Parathyroid adenoma (tissue), 2 donors: ENCODE measurements at regions not wholly inside any gene's neighbourhood (a gene's known extent, or its start where the extent isn't known, plus 50 kb on each side); places are given as distances from the start of the nearest gene placed in this dataset.

Experiments
- H2AFZ ChIP-seq: fragments of 300-600 bp; sonication (generic); one replicate; pipeline ENCODE4 v1.7.0; 2017; ENCODE audit warnings: antibody characterized with exemption, mild to moderate bottlenecking
- H3K27ac ChIP-seq: fragments of 300-600 bp; sonication (generic); one replicate; pipeline ENCODE4 v1.7.0; 2017
- H3K27me3 ChIP-seq: fragments of 300-600 bp; sonication (generic); one replicate; pipeline ENCODE4 v1.7.0; 2017; ENCODE audit warnings: low read length; ENCODE audit not compliant: control insufficient read depth, insufficient read depth
- H3K36me3 ChIP-seq: fragments of 300-600 bp; sonication (generic); one replicate; pipeline ENCODE4 v1.7.0; 2017; ENCODE audit warnings: low read length; ENCODE audit not compliant: control insufficient read depth, insufficient read depth
- H3K4me1 ChIP-seq: fragments of 300-600 bp; sonication (generic); one replicate; pipeline ENCODE4 v1.7.0; 2017; ENCODE audit warnings: control low read depth
- H3K4me2 ChIP-seq: fragments of 300-600 bp; sonication (generic); one replicate; pipeline ENCODE4 v1.7.0; 2017; ENCODE audit warnings: low read length
- H3K4me3 ChIP-seq: fragments of 300-600 bp; sonication (generic); one replicate; pipeline ENCODE4 v1.7.0; 2017; ENCODE audit warnings: low read depth, low read length
- H3K79me2 ChIP-seq: fragments of 300-600 bp; sonication (generic); one replicate; pipeline ENCODE4 v1.7.0; 2017; ENCODE audit warnings: control low read depth
- H3K9ac ChIP-seq: fragments of 300-600 bp; sonication (generic); one replicate; pipeline ENCODE4 v1.7.0; 2017; ENCODE audit warnings: mild to moderate bottlenecking
- H3K9me3 ChIP-seq: fragments of 300-600 bp; sonication (generic); one replicate; pipeline ENCODE4 v1.7.0; 2017; ENCODE audit warnings: low read length; ENCODE audit not compliant: control insufficient read depth
- TF ChIP-seq, protein P1 (sequence below): fragments of 300-600 bp; sonication (generic); IDR thresholded peaks from one replicate; pipeline ENCODE4 v1.7.0; 2017; ENCODE audit warnings: antibody characterized with exemption, mild to moderate bottlenecking
- donor health status: primary hyperparathyroidism.

DNA sequence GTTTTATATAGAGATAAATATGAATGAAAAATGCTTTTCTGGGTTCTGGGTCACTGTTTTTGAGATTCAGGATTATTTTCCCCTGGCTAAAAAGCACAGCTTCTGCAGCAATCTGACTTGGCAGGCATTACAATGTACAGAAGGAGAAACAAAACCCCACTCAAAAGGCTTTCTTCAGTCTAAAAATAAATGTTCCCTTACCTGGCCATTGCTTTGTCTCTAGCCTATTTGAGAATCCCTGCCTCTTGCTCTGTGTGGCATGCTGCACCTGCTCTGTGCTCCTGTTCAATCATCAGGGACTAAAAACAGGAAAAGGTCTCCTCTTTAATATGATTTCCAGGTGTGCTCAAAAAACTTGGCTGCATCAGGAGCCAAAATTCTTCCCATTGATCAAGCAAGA, 187.4 kb upstream of the STAC start:
- Histone ChIP-seq H3K9ac (no peak overlapping the region), H2AFZ (no peak overlapping the region), H3K4me2 (no peak overlapping the region), H3K27me3 (no peaks in the 10 kb centered on the region), H3K4me3 (no peak overlapping the region), H3K79me2 (no peaks in the 10 kb centered on the region), H3K4me1 (no peaks in the 10 kb centered on the region), H3K27ac (no peak overlapping the region), H3K9me3 (peaks cover 3% of the 10 kb centered on the region), H3K36me3 (no peaks in the 10 kb centered on the region)
- TF ChIP-seq, protein P1, sequence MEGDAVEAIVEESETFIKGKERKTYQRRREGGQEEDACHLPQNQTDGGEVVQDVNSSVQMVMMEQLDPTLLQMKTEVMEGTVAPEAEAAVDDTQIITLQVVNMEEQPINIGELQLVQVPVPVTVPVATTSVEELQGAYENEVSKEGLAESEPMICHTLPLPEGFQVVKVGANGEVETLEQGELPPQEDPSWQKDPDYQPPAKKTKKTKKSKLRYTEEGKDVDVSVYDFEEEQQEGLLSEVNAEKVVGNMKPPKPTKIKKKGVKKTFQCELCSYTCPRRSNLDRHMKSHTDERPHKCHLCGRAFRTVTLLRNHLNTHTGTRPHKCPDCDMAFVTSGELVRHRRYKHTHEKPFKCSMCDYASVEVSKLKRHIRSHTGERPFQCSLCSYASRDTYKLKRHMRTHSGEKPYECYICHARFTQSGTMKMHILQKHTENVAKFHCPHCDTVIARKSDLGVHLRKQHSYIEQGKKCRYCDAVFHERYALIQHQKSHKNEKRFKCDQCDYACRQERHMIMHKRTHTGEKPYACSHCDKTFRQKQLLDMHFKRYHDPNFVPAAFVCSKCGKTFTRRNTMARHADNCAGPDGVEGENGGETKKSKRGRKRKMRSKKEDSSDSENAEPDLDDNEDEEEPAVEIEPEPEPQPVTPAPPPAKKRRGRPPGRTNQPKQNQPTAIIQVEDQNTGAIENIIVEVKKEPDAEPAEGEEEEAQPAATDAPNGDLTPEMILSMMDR, result no peak

DNA sequence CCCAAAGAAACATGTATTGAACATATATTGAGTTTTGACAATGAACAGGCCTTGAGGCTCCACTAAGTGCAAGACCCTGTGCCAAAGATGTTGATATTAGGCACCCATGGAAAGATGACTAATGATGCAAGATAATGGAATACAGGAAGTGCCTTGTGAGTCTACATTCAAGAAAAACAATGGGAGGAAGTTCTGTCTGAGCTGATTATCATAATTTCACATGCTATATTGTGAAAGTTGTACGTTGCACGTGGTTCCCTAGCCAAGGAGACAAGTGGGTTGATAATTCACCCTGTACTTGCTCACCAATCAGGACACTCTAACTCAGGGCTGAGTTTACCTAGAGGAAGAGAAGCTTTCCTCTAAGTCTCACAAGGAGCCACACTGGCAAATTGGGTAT, 186.9 kb upstream of the STAC start:
- Histone ChIP-seq H3K9ac (no peak overlapping the region), H3K36me3 (no peaks in the 10 kb centered on the region), H3K4me3 (no peak overlapping the region), H3K79me2 (no peaks in the 10 kb centered on the region), H3K9me3 (peaks cover 3% of the 10 kb centered on the region), H3K27ac (no peak overlapping the region), H3K27me3 (no peaks in the 10 kb centered on the region), H3K4me2 (no peak overlapping the region), H2AFZ (no peak overlapping the region), H3K4me1 (no peaks in the 10 kb centered on the region)
- TF ChIP-seq, protein P1, result no peak

DNA sequence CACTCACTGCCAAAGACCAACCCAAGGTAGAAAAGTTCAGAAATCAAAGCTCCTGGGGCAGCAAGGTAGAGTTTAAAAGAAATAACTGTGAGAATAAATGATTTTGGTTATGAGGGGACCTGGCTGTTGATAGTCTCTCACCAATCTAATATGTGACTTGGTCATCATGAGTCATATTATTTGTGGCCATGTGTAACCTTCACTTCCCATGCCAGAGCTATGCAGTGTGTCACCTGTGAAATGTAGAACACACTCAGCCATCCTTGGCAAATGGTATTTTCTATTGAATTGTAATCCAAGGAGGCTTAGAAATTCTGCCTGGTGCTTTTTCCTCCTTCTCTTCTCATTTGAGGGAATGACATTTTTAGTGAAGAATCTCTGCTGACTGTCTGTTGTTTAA, 184.2 kb upstream of the STAC start:
- no peaks in the 10 kb centered on the region for H3K4me1 ChIP-seq
- no peaks in the 10 kb centered on the region for H3K27me3 ChIP-seq
- no peaks in the 10 kb centered on the region for H3K79me2 ChIP-seq
- H3K9ac ChIP-seq, result no peak overlapping the region
- H3K4me2 ChIP-seq, result no peak overlapping the region
- no peak overlapping the region for H3K27ac ChIP-seq
- H3K9me3 ChIP-seq, result no peaks in the 10 kb centered on the region
- no peak overlapping the region for H2AFZ ChIP-seq
- TF ChIP-seq, protein P1, result no peak
- no peak overlapping the region for H3K4me3 ChIP-seq
- no peaks in the 10 kb centered on the region for H3K36me3 ChIP-seq

DNA sequence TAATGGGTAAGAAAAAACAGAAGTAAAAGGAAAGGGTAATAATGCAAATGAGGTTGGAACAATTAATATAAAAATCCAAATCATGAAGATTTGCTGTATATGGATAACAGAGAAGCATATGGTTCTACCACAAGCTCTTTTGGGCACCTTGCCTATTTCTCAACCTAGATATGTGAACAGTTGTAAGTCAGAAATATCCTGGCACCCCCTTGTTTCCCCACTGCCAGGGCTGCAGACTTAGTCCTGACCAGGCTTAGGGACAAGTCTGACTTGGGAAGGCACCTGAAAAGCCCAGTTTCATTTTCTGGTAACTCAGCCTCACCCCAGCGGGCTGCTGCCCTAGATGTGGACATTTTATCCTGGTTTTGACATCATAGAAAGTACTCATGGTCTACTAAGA, 183.2 kb upstream of the STAC start:
- Histone ChIP-seq H3K27me3 (no peaks in the 10 kb centered on the region), H2AFZ (no peak overlapping the region), H3K4me3 (no peak overlapping the region), H3K4me2 (no peak overlapping the region), H3K9me3 (no peaks in the 10 kb centered on the region), H3K9ac (no peak overlapping the region), H3K79me2 (no peaks in the 10 kb centered on the region), H3K27ac (no peak overlapping the region), H3K4me1 (no peaks in the 10 kb centered on the region), H3K36me3 (no peaks in the 10 kb centered on the region)
- TF ChIP-seq, protein P1, result no peak

DNA sequence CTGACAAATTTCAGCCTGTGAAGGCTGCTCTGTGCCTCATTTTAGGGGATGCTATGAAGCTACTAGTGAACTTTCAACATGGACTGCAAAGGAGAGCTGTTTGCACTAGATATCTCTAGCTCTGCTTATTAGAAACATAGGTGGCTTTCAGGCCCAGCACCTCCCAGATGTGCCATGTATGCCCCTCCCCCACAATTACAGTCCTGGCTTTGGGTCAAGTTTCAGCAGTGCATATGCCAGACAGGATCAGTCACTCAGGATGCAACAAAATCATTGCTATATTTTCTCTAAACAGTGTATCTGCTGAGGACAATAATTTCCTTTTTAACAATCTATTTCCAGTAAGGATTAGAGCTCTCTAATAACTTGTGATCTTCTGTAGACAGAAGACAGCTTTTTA, 178.8 kb upstream of the STAC start:
- no peak overlapping the region for H3K4me3 ChIP-seq
- H2AFZ ChIP-seq, result no peak overlapping the region
- no peak overlapping the region for H3K4me2 ChIP-seq
- TF ChIP-seq, protein P1, result no peak
- H3K36me3 ChIP-seq, result no peaks in the 10 kb centered on the region
- no peak overlapping the region for H3K27ac ChIP-seq
- no peaks in the 10 kb centered on the region for H3K79me2 ChIP-seq
- H3K4me1 ChIP-seq, result no peaks in the 10 kb centered on the region
- no peak overlapping the region for H3K9ac ChIP-seq
- no peaks in the 10 kb centered on the region for H3K9me3 ChIP-seq
- no peaks in the 10 kb centered on the region for H3K27me3 ChIP-seq
